Mammary epithelial cell (primary cell): ENCODE measurements at regions not wholly inside any gene's neighbourhood (a gene's known extent, or its start where the extent isn't known, plus 50 kb on each side); places are given as distances from the start of the nearest gene placed in this dataset.

Source experiments
- EZH2 ChIP-seq: IDR thresholded peaks from 2 replicates; pipeline ENCODE4 v1.6.1; 2012; ENCODE audit warnings: low read length, inconsistent platforms, borderline replicate concordance
- TF ChIP-seq, protein P1 (sequence below), 2 donors: IDR thresholded peaks in 1 of 2; conservative IDR thresholded peaks in 1 of 2; 2 replicates each; pipeline ENCODE4 v1.5.1; 2011 to 2012; ENCODE audit warnings: inconsistent platforms in 2 of 2, low read length in 2 of 2, mild to moderate bottlenecking in 2 of 2, control low read depth in 1 of 2, low read depth in 1 of 2; ENCODE audit not compliant: insufficient read depth in 1 of 2; ENCODE audit errors: extremely low read depth in 1 of 2

DNA sequence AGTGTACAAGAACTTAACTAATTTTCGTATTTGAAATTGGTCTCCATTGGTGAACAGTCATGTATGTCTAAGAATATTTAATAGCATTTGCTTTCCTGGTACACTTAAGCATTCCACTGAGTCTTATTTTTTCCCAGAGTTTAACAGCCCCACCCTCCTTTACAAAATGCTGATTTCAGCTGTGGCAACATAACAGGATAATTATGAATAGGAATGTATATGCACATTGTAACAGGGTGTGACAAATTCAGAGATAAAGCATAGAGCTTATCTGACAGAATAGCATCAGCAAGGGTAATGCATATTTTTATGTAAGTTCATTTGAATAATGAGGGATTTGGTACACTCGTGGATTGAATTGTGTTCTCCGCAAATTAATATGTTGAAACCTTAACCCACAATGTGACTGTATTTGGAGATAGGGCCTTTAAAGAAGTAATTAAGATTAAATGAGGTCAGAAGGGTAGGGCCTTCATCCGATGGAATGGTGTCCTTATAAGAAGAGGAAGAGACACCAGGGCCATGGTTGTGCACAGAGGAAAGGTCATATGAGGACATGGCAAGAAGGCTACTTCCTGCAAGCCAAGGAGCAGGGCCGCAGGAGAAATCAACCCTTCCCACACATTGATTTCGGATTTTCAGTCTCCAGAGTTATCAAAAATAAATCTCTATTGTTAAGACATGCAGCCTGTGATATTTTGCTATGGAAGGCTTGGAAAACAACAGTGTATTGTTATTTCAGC lies 439.7 kb upstream of the CDH20 start:
- TF ChIP-seq, protein P1, sequence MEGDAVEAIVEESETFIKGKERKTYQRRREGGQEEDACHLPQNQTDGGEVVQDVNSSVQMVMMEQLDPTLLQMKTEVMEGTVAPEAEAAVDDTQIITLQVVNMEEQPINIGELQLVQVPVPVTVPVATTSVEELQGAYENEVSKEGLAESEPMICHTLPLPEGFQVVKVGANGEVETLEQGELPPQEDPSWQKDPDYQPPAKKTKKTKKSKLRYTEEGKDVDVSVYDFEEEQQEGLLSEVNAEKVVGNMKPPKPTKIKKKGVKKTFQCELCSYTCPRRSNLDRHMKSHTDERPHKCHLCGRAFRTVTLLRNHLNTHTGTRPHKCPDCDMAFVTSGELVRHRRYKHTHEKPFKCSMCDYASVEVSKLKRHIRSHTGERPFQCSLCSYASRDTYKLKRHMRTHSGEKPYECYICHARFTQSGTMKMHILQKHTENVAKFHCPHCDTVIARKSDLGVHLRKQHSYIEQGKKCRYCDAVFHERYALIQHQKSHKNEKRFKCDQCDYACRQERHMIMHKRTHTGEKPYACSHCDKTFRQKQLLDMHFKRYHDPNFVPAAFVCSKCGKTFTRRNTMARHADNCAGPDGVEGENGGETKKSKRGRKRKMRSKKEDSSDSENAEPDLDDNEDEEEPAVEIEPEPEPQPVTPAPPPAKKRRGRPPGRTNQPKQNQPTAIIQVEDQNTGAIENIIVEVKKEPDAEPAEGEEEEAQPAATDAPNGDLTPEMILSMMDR (conservative IDR thresholded peaks at IDR 0.05 in 1 of 2, IDR thresholded peaks at IDR 0.05 in 1 of 2; ENCODE audit: extremely low read depth in 1 of 2, insufficient read depth in 1 of 2, low read depth in 1 of 2, low read length in 2 of 2) = no peak
- no peak for TF ChIP-seq EZH2
